HEK293 (cell line): ENCODE measurements at regions not wholly inside any gene's neighbourhood (a gene's known extent, or its start where the extent isn't known, plus 50 kb on each side); places are given as distances from the start of the nearest gene placed in this dataset.

Experiments used
- PBX3 ChIP-seq: sonication (generic); formaldehyde crosslinking; IDR thresholded peaks from 2 replicates; pipeline ENCODE4 v1.8.1; 2022; ENCODE audit warnings: mild to moderate bottlenecking, moderate library complexity, missing genetic modification reagents
- TCF7L2 ChIP-seq: IDR thresholded peaks from 2 replicates; pipeline ENCODE4 v1.6.1; 2011; ENCODE audit warnings: low read depth, mild to moderate bottlenecking, inconsistent platforms, low read length, moderate library complexity, borderline replicate concordance
- TRIM28 ChIP-seq: IDR thresholded peaks from 2 replicates; pipeline ENCODE4 v1.6.1; 2011; ENCODE audit warnings: low read length, control low read depth, borderline replicate concordance
- ZBTB48 ChIP-seq: fragments of 450-650 bp; formaldehyde crosslinking; IDR thresholded peaks from 2 replicates; pipeline ENCODE4 v1.5.1; 2016; ENCODE audit warnings: missing biosample characterization, missing genetic modification characterization
- ZNF133 ChIP-seq: fragments of 450-650 bp; formaldehyde crosslinking; IDR thresholded peaks from 2 replicates; pipeline ENCODE4 v1.5.1; 2016; ENCODE audit warnings: missing biosample characterization, missing genetic modification characterization
- ZNF580 ChIP-seq: fragments of 450-650 bp; formaldehyde crosslinking; IDR thresholded peaks from 2 replicates; pipeline ENCODE4 v1.5.1; 2016; ENCODE audit warnings: missing biosample characterization, missing genetic modification characterization
- TF ChIP-seq, protein P1 (sequence below): fragments of 450-650 bp; formaldehyde crosslinking; IDR thresholded peaks from 2 replicates; pipeline ENCODE4 v1.5.1; 2016; ENCODE audit warnings: missing biosample characterization, missing genetic modification characterization

DNA sequence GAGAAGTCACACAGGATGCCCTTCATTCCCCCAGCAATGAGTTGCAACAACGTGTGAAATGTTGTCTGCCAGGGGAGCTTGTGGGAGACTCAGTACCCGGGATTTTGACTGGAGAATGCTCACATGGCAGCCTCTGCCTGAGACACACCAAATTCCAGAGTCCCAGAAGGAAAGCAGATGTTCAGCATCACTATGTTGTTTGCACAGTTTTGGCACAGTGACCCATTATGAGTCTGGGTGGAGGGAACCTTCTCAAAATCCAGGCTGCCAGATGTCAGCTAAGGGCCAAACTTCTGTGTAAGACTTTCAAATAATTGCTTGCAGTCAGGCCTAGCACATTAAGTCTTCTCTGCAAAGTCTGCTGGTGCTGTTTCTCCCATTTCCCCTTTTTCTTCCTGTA, 1029.7 kb upstream of the TENM3 start:
- TF ChIP-seq TRIM28 (no peak), PBX3 (CRISPR knock-in tag) (no peak), ZNF580 (tag by site-specific recombination) (no peak), ZBTB48 (tag by site-specific recombination) (no peak), ZNF133 (tag by site-specific recombination) (no peak), TCF7L2 (no peak)
- TF ChIP-seq, protein P1, sequence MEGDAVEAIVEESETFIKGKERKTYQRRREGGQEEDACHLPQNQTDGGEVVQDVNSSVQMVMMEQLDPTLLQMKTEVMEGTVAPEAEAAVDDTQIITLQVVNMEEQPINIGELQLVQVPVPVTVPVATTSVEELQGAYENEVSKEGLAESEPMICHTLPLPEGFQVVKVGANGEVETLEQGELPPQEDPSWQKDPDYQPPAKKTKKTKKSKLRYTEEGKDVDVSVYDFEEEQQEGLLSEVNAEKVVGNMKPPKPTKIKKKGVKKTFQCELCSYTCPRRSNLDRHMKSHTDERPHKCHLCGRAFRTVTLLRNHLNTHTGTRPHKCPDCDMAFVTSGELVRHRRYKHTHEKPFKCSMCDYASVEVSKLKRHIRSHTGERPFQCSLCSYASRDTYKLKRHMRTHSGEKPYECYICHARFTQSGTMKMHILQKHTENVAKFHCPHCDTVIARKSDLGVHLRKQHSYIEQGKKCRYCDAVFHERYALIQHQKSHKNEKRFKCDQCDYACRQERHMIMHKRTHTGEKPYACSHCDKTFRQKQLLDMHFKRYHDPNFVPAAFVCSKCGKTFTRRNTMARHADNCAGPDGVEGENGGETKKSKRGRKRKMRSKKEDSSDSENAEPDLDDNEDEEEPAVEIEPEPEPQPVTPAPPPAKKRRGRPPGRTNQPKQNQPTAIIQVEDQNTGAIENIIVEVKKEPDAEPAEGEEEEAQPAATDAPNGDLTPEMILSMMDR (tag by site-specific recombination): no peak
